HG03095 (cell line): ENCODE measurements at regions not wholly inside any gene's neighbourhood (a gene's known extent, or its start where the extent isn't known, plus 50 kb on each side); places are given as distances from the start of the nearest gene placed in this dataset.

Experiments
- ATAC-seq: cut with Tn5 transposase; IDR thresholded peaks from one replicate; pipeline ENCODE4 v1.9.1; 2021; ENCODE audit warnings: moderate library complexity; ENCODE audit not compliant: unreplicated experiment

DNA sequence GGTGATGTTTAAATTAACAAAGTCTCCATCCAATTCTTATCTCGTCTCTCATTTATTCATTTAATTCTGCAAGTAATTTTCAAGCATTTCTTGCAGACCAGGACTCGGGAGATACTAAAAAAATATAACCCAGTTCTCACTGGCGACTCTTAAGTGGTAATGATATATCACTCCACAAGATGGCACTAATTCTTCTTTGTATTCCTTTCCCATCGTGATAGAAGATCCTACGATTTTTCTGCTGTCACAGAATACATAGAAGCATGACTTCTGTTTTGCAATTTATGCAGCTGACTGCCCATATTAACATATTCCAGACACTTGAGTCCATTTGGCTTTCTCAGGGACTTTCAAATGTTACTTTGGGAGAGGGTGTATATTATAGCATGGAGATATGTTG is 64.0 kb upstream of the FGF13 start:
- ATAC-seq: no peak

- ATAC-seq: no peak
These were observed 59.5 kb upstream of the FGF13 start for GRCh38 chrX:138771047-138771446.

GRCh38 chrX:138769918-138770317 is 58.4 kb upstream of the FGF13 start:
- ATAC-seq: no peak

DNA sequence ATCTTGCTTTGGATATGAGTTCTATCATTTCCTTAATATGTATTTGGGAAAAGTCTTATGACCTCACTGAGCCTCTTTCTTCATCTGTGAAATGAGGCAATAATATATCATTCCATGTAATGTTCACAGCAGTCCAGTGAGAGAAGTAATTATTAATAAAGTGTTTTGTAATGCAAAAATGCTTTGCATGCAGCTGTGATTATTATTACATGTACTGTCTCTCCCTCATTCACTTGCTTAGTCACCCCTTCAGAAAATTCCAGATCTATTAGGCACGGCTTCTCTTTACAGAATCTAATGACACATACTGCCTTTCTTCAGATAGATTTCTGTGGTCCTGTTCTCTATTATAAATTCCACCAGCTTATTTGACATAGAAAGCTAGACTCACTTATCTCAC is 53.5 kb upstream of the FGF13 start:
- ATAC-seq: no peak

DNA sequence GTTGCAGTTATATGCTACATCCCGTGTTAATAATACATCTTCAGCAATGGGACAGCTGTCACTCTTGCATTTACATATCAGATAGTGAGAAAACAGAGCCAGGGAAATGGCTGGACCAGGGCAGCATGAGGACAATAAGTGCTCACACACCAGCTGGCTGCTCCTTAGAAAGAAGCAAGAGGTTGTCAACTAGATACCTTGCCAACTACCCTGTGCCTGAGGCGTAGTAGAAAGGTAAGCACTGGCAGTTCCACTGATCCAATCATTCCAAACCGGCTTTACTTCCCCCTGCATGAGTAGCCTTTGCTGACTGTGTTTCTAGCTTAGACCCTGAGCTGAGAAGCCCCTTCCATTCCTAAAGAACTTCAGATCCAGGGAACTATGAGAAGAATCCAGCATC is 52.2 kb upstream of the FGF13 start:
- ATAC-seq: no peak

DNA sequence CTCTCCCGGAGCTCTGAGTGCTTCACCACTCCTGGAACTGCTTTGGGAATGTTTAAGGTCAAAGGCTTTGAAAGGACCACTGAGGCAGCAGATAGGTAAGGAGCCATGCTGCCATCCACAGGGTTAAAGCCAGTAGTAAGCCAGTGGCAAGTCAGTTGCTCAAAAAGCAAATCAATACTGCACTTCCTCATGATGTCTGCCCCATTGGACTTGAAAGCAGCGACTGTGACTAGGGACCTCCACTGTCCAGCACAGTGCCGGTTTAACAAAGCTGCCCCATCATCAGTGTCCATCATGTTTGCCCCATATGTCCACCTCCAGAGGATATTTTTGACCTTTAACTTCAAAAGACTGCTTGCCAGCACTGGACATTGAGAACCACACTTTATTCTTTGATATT is 49.9 kb upstream of the FGF13 start:
- no peak for ATAC-seq
